HCT116 (cell line): ENCODE measurements at regions not wholly inside any gene's neighbourhood (a gene's known extent, or its start where the extent isn't known, plus 50 kb on each side); places are given as distances from the start of the nearest gene placed in this dataset.
A peak's percentile ranks its signal among the peaks of the same experiment; 100 is the strongest.

Experiments used
- ATAC-seq: fragments of 200-7000 bp; cut with Tn5 transposase; 2 replicates; pipeline ENCODE4 v1.9.1; 2020; ENCODE audit warnings: mild to moderate bottlenecking, moderate library complexity
- BruUV-seq: library from RNA; stranded (reverse); fragments of 400-500 nt; replicated peaks from 2 replicates; lab custom pipeline; 2021; lab: Mats Ljungman, UMichigan
- CTCF ChIA-PET: fragments of 300-600 bp; sonication (Branson Sonifier 250); formaldehyde crosslinking; loops from one replicate; lab custom pipeline; 2021; ENCODE audit warnings: antibody characterized with exemption; lab: Charles Lee
- POLR2A ChIA-PET: fragments of 300-600, 350-600 bp; sonication (Branson Sonifier 250); formaldehyde crosslinking; loops from one replicate; lab custom pipeline; 2021; ENCODE audit warnings: antibody characterized with exemption; lab: Charles Lee
- RAD21 ChIA-PET, 2 experiments: fragments of 300-600 bp; sonication (Branson Sonifier 250); formaldehyde crosslinking; loops; one replicate each; lab custom pipeline; 2023; ENCODE audit warnings: low total read pairs in 2 of 2; ENCODE audit not compliant: uncharacterized antibody in 2 of 2, unreplicated experiment in 2 of 2, low non-redundant PET in 1 of 2; lab: Charles Lee
- DNase-seq: peaks from one replicate; pipeline ENCODE4 v3.0.0-alpha.2; 2010; ENCODE audit warnings: low read depth, low spot score
- H2AFZ ChIP-seq: fragments of 200-600 bp; shearing (Covaris generic), sonication (generic); 2 replicates; pipeline ENCODE4 v1.6.1; 2017; ENCODE audit warnings: low read depth, mixed run types, mixed read lengths, antibody characterized with exemption, low read length; ENCODE audit not compliant: poor library complexity, severe bottlenecking
- H3K27ac ChIP-seq: 2 replicates; pipeline ENCODE4 v1.5.1; 2012; ENCODE audit warnings: low read depth, low read length
- H3K27me3 ChIP-seq: fragments of 200-600 bp; sonication (generic); 2 replicates; pipeline ENCODE4 v1.6.1; 2016; ENCODE audit warnings: mixed run types, low read length, mixed read lengths; ENCODE audit not compliant: insufficient read depth
- H3K36me3 ChIP-seq, 2 experiments: fragments of 200-500 bp in 1 of 2; fragments of 200-600 bp in 1 of 2; sonication (Bioruptor generic) in 1 of 2; sonication (generic) in 1 of 2; 2 replicates each; pipeline versions ENCODE4 v1.5.1 to v1.6.1; 2014 to 2016; ENCODE audit warnings: low read length in 2 of 2, inconsistent platforms in 1 of 2, mixed read lengths in 1 of 2, mixed run types in 1 of 2; ENCODE audit not compliant: insufficient read depth in 2 of 2, control insufficient read depth in 1 of 2
- H3K4me1 ChIP-seq, 2 experiments: fragments of 200-600 bp in 1 of 2; sonication (generic) in 1 of 2; 2 replicates each; pipeline versions ENCODE4 v1.5.1 to v1.6.1; 2012 to 2017; ENCODE audit warnings: low read length in 2 of 2, inconsistent platforms in 1 of 2, mild to moderate bottlenecking in 1 of 2, mixed read lengths in 1 of 2, mixed run types in 1 of 2, moderate library complexity in 1 of 2; ENCODE audit not compliant: insufficient read depth in 2 of 2, control insufficient read depth in 1 of 2
- H3K4me2 ChIP-seq: fragments of 200-600 bp; sonication (generic); 2 replicates; pipeline ENCODE4 v1.6.1; 2017; ENCODE audit warnings: mixed run types, low read length, mixed read lengths
- H3K4me3 ChIP-seq, 2 experiments: fragments of 200-600 bp in 1 of 2; sonication (generic) in 1 of 2; replicated peaks in 1 of 2; 2 replicates each; pipeline ENCODE4 v1.5.1; 2011 to 2016; ENCODE audit warnings: low read length in 2 of 2, control low read depth in 1 of 2, low read depth in 1 of 2, mild to moderate bottlenecking in 1 of 2, mixed read lengths in 1 of 2, mixed run types in 1 of 2
- H3K79me2 ChIP-seq: fragments of 200-600 bp; sonication (generic); 2 replicates; pipeline ENCODE4 v1.6.1; 2017; ENCODE audit warnings: mild to moderate bottlenecking, mixed run types, low read length, moderate library complexity, mixed read lengths; ENCODE audit not compliant: insufficient read depth
- H3K9ac ChIP-seq: fragments of 200-600 bp; sonication (generic); 2 replicates; pipeline ENCODE4 v1.6.1; 2016; ENCODE audit warnings: low read length, mixed read lengths
- H3K9me2 ChIP-seq: fragments of 200-600 bp; sonication (generic), shearing (Covaris generic); 2 replicates; pipeline ENCODE4 v1.6.1; 2017; ENCODE audit warnings: mixed run types, mild to moderate bottlenecking, moderate library complexity; ENCODE audit not compliant: insufficient read depth
- H3K9me3 ChIP-seq, 2 experiments: fragments of 200-500 bp in 1 of 2; fragments of 200-600 bp in 1 of 2; sonication (Bioruptor generic) in 1 of 2; sonication (generic) in 1 of 2; 2 replicates each; pipeline ENCODE4 v1.6.1; 2014 to 2017; ENCODE audit warnings: low read length in 2 of 2, mixed read lengths in 2 of 2, inconsistent platforms in 1 of 2, low read depth in 1 of 2, mild to moderate bottlenecking in 1 of 2, mixed run types in 1 of 2, moderate library complexity in 1 of 2; ENCODE audit not compliant: control insufficient read depth in 1 of 2, insufficient read depth in 1 of 2
- H4K20me1 ChIP-seq: fragments of 200-600 bp; sonication (generic), shearing (Covaris generic); 2 replicates; pipeline ENCODE4 v1.6.1; 2017; ENCODE audit warnings: mixed run types, mild to moderate bottlenecking, moderate library complexity; ENCODE audit not compliant: insufficient read depth
- CBX3 ChIP-seq: IDR thresholded peaks from 2 replicates; pipeline ENCODE4 v1.6.1; 2012; ENCODE audit warnings: low read depth
- FOSL1 ChIP-seq: IDR thresholded peaks from 2 replicates; pipeline ENCODE4 v1.6.1; 2012; ENCODE audit warnings: low read depth
- SIN3A ChIP-seq: IDR thresholded peaks from 2 replicates; pipeline ENCODE4 v1.6.1; 2012; ENCODE audit warnings: low read depth
- YY1 ChIP-seq: IDR thresholded peaks from 2 replicates; pipeline ENCODE4 v1.6.1; 2011; ENCODE audit warnings: low read length, low read depth, moderate library complexity, mild to moderate bottlenecking; ENCODE audit not compliant: insufficient replicate concordance; ENCODE audit errors: extremely low read depth
- ZFX ChIP-seq: fragments of 450-650 bp; IDR thresholded peaks from 2 replicates; pipeline ENCODE4 v1.6.1; 2017
- intact Hi-C: fragments of 100-400 bp; cut with micrococcal nuclease; formaldehyde crosslinking; loops from 2 replicates; pipeline ENCODE4 v1.10.0; 2022
- TF ChIP-seq, protein P1 (sequence below), 3 experiments: fragments of 200-600 bp in 1 of 3; sonication (generic) in 1 of 3; IDR thresholded peaks in 2 of 3; conservative IDR thresholded peaks in 1 of 3; 2 replicates each; pipeline ENCODE4 v1.5.1; 2012 to 2017; ENCODE audit warnings: low read depth in 2 of 3, low read length in 2 of 3, antibody characterized with exemption in 1 of 3, borderline replicate concordance in 1 of 3, control low read depth in 1 of 3, mild to moderate bottlenecking in 1 of 3, mixed read lengths in 1 of 3, mixed run types in 1 of 3, moderate library complexity in 1 of 3; ENCODE audit not compliant: insufficient read depth in 1 of 3
- TF ChIP-seq, protein P2 (sequence below): IDR thresholded peaks from 2 replicates; pipeline ENCODE4 v1.6.1; 2012

DNA sequence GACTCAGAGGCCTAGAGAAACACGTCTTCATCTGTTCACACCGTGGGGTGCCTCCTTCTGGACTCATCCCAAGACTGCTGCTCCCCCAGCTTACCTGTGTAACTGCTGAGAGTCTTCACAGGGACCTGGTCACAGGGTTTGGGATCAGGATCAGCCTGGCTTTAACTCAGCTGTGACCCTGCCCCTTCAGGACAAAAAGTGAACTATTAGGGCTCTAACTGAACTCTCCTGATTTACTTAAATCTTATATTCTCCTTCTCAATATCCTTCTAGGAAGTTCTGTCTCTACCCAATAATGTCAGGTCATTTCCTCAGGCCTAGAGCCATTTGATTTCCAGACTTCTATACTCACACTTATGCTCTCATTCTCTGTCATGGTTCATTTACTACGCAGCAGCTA, 108.4 kb downstream of the ZNF280B start:
- Histone ChIP-seq H4K20me1 (no peaks in the 10 kb centered on the region), H3K9ac (no peak overlapping the region)
- no TSS peak for BruUV-seq
- TF ChIP-seq, protein P1, sequence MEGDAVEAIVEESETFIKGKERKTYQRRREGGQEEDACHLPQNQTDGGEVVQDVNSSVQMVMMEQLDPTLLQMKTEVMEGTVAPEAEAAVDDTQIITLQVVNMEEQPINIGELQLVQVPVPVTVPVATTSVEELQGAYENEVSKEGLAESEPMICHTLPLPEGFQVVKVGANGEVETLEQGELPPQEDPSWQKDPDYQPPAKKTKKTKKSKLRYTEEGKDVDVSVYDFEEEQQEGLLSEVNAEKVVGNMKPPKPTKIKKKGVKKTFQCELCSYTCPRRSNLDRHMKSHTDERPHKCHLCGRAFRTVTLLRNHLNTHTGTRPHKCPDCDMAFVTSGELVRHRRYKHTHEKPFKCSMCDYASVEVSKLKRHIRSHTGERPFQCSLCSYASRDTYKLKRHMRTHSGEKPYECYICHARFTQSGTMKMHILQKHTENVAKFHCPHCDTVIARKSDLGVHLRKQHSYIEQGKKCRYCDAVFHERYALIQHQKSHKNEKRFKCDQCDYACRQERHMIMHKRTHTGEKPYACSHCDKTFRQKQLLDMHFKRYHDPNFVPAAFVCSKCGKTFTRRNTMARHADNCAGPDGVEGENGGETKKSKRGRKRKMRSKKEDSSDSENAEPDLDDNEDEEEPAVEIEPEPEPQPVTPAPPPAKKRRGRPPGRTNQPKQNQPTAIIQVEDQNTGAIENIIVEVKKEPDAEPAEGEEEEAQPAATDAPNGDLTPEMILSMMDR (IDR thresholded peaks at IDR 0.05 in 2 of 3, conservative IDR thresholded peaks at IDR 0.05 in 1 of 3; ENCODE audit: borderline replicate concordance in 1 of 3, insufficient read depth in 1 of 3, low read depth in 2 of 3, low read length in 2 of 3) = peak in 2 of 3 experiments; percentile 13 to 18; a peak in 2 of 6 replicates
- no peak for TF ChIP-seq ZFX
- TF ChIP-seq, protein P2, sequence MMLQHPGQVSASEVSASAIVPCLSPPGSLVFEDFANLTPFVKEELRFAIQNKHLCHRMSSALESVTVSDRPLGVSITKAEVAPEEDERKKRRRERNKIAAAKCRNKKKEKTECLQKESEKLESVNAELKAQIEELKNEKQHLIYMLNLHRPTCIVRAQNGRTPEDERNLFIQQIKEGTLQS = no peak
- TF ChIP-seq, all 23 proteins: peak for 1
- ChIA-PET CTCF (interaction anchor here (0.8 to 1.1 kb wide), 2 partner anchors 9 to 23 kb away, joined by 3 read pairs; no protein-coding TSS in a partner anchor), RAD21 (no interaction called here), POLR2A (no interaction called here)
- Histone ChIP-seq H3K4me2 (no peak overlapping the region), H3K27me3 (no peaks in the 10 kb centered on the region; the same call in 1 of the 2 replicates), H3K4me3 (no peak overlapping the region), H3K9me2 (no peaks in the 10 kb centered on the region), H3K79me2 (no peaks in the 10 kb centered on the region), H3K4me1 (peaks cover 13 to 17% of the 10 kb centered on the region in 2 experiments; a peak in 3 of 4 replicates), H3K9me3 (no peaks in the 10 kb centered on the region), H3K36me3 (no peaks in the 10 kb centered on the region), H3K27ac (no peak overlapping the region), H2AFZ (no peak overlapping the region)
- ATAC-seq = no peak
- no peak for DNase-seq
- intact Hi-C loops = no loop called here

DNA sequence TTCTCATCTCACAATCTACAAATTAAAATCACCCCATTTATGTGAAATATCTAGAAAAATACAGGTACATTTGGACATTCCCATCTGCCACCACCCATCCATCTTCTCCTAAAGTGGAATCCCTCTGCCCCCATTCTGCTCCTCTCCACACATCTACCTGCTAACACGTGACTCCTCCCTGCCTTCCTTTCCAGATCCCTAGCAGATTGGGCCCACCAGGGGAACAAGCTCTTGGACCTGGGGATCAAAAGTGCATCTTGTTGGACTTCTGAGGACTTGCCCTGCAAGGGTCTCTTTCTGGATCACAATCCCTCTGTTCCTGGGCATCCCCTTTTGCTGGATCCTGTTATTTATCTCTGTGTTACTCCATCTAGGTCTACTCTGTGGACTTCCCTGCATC, 107.6 kb downstream of the ZNF280B start:
- no peaks in the 10 kb centered on the region for H3K9me3 ChIP-seq
- no TSS peak for BruUV-seq
- no peaks in the 10 kb centered on the region for H3K36me3 ChIP-seq
- TF ChIP-seq ZFX (no peak), CBX3 (no peak), SIN3A (no peak), YY1 (no peak), FOSL1 (no peak)
- TF ChIP-seq, all 23 proteins: peak for 0
- Histone ChIP-seq H3K4me3 (no peak overlapping the region), H3K4me1 (peaks cover 13 to 17% of the 10 kb centered on the region in 2 experiments; a peak in 3 of 4 replicates), H3K9ac (no peak overlapping the region), H3K4me2 (no peak overlapping the region), H3K79me2 (no peaks in the 10 kb centered on the region), H3K27me3 (no peaks in the 10 kb centered on the region; the same call in 1 of the 2 replicates), H3K27ac (no peak overlapping the region), H4K20me1 (no peaks in the 10 kb centered on the region), H2AFZ (no peak overlapping the region), H3K9me2 (no peaks in the 10 kb centered on the region)
- ChIA-PET RAD21 (no interaction called here), POLR2A (no interaction called here), CTCF (interaction anchor here (1.1 kb wide), 1 partner anchor 22 kb away, joined by 3 read pairs; no protein-coding TSS in a partner anchor)
- ATAC-seq (no peak), DNase-seq (no peak)
- intact Hi-C loops = no loop called here
